ENCODE measurements at regions not wholly inside any gene's neighbourhood (a gene's known extent, or its start where the extent isn't known, plus 50 kb on each side); places are given as distances from the start of the nearest gene placed in this dataset.

DNA sequence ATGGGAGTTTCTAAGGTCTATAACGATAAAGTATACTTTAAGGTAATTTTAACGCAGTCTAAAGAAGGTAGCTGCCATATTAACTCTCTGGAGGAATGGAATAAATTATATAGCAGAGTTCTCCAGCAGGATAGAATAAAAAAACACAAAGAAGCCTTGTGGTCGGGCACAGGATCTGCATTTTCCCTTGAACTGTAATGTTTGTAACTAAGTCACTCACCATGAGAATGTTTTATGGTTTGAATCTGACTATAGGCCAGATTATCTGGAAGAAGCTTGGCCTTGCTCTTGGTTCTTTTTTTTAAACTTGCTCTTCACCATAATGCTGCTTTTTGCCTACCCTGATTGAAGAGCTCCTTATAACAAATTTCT, 238.8 kb upstream of the NOX3 start:
- no peak overlapping the region for H3K27ac ChIP-seq
- H3K4me1 ChIP-seq (ENCODE audit: control insufficient read depth in 1 of 2, insufficient read depth in 1 of 2, low read depth in 1 of 2, low read length in 1 of 2), result no peaks in the 10 kb centered on the region
- no peaks in the 10 kb centered on the region for H3K27me3 ChIP-seq
- no peaks in the 10 kb centered on the region for H3K36me3 ChIP-seq
- TF ChIP-seq, protein P1, sequence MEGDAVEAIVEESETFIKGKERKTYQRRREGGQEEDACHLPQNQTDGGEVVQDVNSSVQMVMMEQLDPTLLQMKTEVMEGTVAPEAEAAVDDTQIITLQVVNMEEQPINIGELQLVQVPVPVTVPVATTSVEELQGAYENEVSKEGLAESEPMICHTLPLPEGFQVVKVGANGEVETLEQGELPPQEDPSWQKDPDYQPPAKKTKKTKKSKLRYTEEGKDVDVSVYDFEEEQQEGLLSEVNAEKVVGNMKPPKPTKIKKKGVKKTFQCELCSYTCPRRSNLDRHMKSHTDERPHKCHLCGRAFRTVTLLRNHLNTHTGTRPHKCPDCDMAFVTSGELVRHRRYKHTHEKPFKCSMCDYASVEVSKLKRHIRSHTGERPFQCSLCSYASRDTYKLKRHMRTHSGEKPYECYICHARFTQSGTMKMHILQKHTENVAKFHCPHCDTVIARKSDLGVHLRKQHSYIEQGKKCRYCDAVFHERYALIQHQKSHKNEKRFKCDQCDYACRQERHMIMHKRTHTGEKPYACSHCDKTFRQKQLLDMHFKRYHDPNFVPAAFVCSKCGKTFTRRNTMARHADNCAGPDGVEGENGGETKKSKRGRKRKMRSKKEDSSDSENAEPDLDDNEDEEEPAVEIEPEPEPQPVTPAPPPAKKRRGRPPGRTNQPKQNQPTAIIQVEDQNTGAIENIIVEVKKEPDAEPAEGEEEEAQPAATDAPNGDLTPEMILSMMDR (IDR thresholded peaks at IDR 0.05), result no peak
- no peak overlapping the region for H3K4me3 ChIP-seq (ENCODE audit: low read depth in 1 of 2, low read length in 1 of 2)
- no peaks in the 10 kb centered on the region for H3K9me3 ChIP-seq

DNA sequence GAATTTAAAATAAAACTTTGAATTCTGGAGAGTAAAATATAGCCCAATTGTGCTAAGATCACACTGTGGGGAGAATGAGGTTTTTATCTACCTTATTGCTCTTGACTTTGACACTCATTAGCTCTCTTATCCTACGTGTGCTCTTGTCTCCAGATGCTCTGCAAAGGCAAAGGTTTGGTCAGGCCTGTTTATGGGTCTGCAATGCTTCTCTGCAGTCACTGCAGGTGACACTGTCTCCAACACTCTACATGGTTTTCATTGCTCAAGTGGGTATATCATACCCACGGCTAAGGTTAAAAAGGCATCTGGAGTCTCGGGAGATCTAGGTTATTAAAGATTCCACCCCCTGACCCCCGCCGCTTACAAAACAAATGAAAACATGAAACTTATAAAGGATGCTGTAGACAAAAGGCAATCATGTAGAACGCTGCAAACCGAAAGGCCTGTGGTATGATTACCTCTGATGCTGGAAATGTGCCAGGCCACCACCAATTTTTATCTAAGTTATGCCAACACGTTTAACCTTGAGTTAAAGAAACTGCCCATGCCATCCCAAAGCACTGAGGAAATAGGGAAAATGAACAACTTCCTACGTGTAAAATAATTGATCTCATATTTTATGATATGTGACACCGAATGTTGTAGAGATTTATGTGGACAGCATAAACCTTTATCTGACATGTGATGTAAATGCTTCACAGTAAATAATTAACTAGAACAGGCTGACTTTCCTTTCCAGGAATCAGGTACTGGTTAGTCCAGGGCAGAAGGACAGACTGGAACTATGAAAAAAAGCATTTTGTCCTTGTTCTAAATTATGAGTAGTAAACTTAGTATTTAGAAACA, 238.2 kb upstream of the NOX3 start:
- H3K36me3 ChIP-seq, result no peaks in the 10 kb centered on the region
- H3K9me3 ChIP-seq, result no peaks in the 10 kb centered on the region
- TF ChIP-seq, protein P1 (IDR thresholded peaks at IDR 0.05), result no peak
- H3K4me1 ChIP-seq (ENCODE audit: control insufficient read depth in 1 of 2, insufficient read depth in 1 of 2, low read depth in 1 of 2, low read length in 1 of 2), result no peaks in the 10 kb centered on the region
- H3K27me3 ChIP-seq, result no peaks in the 10 kb centered on the region
- no peak overlapping the region for H3K4me3 ChIP-seq (ENCODE audit: low read depth in 1 of 2, low read length in 1 of 2)
- no peak overlapping the region for H3K27ac ChIP-seq

DNA sequence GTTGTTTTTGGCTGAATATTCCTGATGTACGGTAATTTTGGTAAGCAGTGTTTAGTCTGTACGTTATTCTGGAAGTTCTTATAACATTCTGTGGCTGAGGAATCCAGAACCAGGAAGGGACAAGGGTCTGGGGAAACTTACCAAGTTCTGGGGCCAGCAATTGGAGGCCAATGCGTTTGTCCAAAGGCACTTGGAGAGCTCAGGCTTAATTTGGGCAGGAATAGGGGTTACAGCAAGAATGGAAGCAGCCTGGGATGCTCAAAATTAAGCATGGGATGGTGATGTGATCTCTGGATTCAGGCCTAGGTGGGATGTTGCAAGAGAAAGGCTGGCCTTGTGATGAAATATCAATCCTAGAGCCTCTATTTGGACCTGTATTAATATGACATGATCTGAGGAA, 235.2 kb upstream of the NOX3 start:
- Histone ChIP-seq H3K4me1 (ENCODE audit: control insufficient read depth in 1 of 2, insufficient read depth in 1 of 2, low read depth in 1 of 2, low read length in 1 of 2) (no peaks in the 10 kb centered on the region), H3K36me3 (no peaks in the 10 kb centered on the region), H3K27ac (no peak overlapping the region), H3K27me3 (no peaks in the 10 kb centered on the region), H3K9me3 (no peaks in the 10 kb centered on the region), H3K4me3 (ENCODE audit: low read depth in 1 of 2, low read length in 1 of 2) (no peak overlapping the region)
- TF ChIP-seq, protein P1 (IDR thresholded peaks at IDR 0.05), result no peak

DNA sequence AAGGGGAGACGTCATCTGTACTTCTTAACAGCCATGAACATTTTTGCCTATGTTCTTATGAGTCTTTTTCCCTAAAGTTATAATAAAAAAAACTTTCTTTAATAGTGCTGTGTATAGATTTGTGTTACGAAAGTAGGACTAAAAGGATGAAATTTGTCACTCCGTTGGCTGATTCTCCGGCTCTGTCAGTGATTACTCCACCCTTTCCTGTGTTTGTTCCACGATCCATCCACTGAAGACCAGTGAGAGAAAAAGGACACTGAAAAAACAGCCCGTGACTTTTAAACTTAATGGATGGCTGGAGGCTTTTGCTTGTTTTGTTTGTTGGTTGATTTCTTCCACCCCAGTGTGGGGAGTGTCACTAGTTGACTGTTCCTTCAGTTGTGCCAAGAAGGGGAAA, 232.0 kb upstream of the NOX3 start:
- TF ChIP-seq, protein P1 (IDR thresholded peaks at IDR 0.05), result no peak
- no peak overlapping the region for H3K4me3 ChIP-seq (ENCODE audit: low read depth in 1 of 2, low read length in 1 of 2)
- no peaks in the 10 kb centered on the region for H3K9me3 ChIP-seq

GRCh38 chr6:155684416-155685196, 229.0 kb upstream of the NOX3 start:
- H3K27ac ChIP-seq, result no peak overlapping the region
- no peak overlapping the region for H3K4me3 ChIP-seq (ENCODE audit: low read depth in 1 of 2, low read length in 1 of 2)

More for the DNA sequence above, 232.0 kb upstream of the NOX3 start:
- H3K27ac ChIP-seq, result no peak overlapping the region
- H3K4me1 ChIP-seq (ENCODE audit: control insufficient read depth in 1 of 2, insufficient read depth in 1 of 2, low read depth in 1 of 2, low read length in 1 of 2), result no peaks in the 10 kb centered on the region
- no peaks in the 10 kb centered on the region for H3K36me3 ChIP-seq
- H3K27me3 ChIP-seq, result no peaks in the 10 kb centered on the region

More at GRCh38 chr6:155684416-155685196, 229.0 kb upstream of the NOX3 start:
- Histone ChIP-seq H3K9me3 (no peaks in the 10 kb centered on the region), H3K27me3 (no peaks in the 10 kb centered on the region), H3K36me3 (no peaks in the 10 kb centered on the region), H3K4me1 (ENCODE audit: control insufficient read depth in 1 of 2, insufficient read depth in 1 of 2, low read depth in 1 of 2, low read length in 1 of 2) (no peaks in the 10 kb centered on the region)
- TF ChIP-seq, protein P1 (IDR thresholded peaks at IDR 0.05), result no peak
